Hematopoietic multipotent progenitor cell treated with erythropoietin and hydrocortisone succinate and interleukin-3 and kit ligand, for 6 days (in vitro differentiated cells): ENCODE measurements at regions not wholly inside any gene's neighbourhood (a gene's known extent, or its start where the extent isn't known, plus 50 kb on each side); places are given as distances from the start of the nearest gene placed in this dataset.
"Not testable (repeated sequence)": the region's sequence is repeated elsewhere in the genome, so short reads cannot be mapped to it uniquely, and the experiment has no call there.

Source experiments
- DNase-seq: peaks from one replicate; pipeline ENCODE4 v3.0.0-alpha.2; 2015

DNA sequence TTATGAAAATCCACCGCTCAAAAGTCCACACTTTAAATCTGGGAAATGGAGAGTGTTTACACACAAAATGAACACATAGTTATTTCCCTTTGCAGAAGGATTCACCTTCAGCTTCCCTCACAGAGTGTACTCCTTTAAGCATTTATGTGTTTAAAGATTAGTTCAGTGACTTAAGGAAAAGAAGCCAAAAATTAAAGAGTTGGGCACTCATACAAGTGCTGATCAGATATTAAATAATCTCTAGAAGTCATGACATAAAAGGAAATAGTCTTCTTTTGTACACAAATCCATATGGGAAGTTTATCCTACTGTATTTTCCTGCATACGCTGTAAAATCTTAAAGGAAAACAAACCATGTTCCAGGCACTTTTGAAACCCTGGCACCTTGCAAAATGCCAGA is 174.2 kb downstream of the LNPK start:
- no peak for DNase-seq

DNA sequence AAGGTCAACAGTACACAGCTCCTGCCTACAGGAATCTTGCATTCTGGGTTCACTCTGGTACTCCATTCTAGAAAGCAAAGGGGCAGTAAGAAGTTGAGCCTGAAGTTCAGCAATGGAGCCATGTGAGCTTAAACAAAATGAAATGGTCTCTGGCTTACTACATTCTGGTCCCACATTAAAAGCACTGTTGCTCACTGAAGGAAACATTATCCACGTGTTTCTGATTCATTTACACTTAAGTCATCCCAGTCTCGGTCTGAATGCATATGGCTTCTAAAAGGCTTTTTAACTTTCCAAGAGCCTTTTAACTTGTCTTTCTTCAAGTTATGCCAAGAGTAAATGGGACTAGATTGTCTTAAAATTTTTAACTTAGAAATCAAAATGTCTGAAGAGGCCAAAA is 177.8 kb downstream of the LNPK start:
- DNase-seq = no peak

DNA sequence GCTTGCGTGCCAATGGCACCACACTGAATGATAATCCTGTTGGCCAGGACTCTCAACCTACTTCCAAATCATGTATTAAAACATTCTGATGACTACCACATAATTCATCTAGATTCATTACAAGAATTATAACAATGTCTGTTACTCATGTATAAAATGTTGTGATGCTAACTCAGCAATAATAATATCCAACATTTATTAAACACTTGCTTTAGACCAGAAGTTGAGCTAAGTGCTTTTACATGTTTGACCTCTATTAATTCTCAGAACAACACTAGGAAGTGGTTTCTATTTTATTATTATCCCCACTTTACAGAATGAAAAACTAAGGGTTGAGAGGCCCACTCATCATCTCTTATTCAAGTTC is 178.4 kb downstream of the LNPK start:
- no peak for DNase-seq

DNA sequence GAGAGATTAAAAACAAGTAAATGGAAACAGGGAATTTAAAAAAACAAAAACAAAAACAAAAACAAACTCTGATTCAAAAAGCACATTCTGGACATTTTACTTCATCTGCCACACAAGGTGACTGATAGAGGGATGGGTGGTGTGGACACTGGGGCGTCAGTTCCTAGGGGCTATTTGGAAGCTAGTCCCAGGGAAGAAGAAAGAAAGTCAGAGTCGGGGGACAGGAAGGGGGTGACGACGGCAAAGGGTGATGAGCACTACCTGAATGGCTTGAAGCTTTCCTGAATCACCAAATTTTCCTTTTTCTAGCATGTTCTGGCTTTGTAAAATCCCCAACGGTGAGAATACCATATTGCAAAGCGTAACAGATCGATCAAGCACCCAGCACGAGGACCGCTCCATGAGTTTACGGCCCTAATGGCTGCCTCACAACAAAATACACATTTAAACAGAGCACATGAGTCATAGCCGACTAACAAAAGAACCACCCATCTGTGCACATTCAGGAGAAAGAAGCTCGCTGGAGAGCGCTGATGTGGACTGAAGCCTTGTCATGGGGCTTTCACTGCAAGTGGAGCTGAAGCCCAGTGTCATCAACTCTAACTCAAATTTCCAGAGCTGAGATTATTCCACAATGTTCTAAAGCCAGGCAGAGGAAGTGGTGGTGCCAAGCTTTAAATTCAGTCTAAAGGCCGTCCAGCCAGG is 178.9 kb downstream of the LNPK start:
- DNase-seq = no peak

DNA sequence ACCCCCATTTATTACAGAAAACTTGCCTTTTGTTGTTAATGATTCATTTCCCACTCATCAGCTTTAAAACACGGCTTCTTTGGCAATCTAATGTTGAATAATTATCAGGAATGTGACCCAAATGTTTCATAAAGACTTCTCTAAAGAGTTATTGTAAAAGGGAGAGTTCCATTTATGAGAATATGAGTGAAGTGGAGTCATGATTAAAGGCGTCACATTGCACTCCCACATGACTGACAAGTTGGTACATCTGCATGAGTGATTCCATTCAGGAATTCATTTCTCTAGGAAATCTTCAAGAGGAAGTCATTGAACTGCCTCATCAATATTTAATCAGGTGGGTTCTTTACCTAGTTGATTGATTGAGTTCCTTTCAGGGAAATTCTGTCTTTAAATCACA is 184.8 kb downstream of the LNPK start:
- DNase-seq = no peak

DNA sequence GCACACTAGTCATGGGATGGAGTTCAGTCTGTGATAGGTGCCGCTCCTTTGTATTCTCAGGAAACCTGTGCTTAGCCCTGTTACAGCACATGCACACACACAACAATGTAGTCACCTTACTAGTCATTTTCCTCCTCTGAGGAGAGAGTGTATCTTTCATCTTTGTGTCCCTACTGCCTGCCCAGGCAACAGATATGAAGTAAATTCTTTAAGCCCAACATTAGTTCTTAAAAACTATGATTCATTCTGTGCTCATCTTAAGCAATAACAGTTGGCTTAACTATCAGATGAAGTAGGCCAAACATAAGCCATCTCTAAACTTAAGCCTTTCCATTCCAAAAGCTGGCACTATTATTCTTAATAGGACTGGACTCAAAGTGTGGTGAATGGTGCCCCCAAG is 186.5 kb downstream of the LNPK start:
- DNase-seq = no peak

DNA sequence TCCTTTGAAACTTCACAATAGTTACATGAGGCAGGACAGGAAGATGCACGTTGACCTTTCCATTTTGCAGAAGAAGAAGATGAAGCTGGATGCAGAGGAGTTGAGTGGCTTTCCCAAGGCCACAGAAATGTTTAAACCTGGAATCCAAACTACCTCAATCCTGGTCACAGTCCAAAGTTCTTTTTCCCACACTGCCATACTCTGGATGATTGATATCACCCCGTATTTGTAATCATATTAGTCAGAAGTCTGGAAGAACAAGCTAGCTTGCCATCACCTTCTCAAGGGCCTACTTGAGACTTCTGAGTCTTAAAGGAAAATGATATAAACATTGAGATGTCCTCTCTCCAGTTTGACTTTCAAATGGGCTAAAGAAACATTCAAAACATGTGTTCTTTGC is 190.1 kb downstream of the LNPK start:
- no peak for DNase-seq

DNA sequence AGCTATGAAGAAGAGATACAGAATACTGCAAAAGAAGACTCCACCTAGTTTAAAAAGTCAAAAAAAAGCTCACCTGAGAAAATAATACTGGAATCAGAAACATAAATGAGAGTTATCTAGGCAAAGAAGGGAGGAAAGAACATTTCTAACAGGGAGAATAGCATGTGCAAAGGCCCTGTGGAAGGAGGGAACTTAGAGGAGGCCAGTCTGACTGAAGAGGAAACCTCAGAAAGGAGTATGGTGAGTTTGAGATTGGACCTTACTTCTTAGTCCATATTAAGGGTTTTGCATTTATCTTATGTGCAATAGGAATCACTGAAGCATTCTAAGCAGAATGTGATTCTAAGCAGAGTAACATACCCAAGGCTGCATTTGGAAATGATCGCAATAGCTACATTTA is 193.2 kb downstream of the LNPK start:
- DNase-seq = no peak

DNA sequence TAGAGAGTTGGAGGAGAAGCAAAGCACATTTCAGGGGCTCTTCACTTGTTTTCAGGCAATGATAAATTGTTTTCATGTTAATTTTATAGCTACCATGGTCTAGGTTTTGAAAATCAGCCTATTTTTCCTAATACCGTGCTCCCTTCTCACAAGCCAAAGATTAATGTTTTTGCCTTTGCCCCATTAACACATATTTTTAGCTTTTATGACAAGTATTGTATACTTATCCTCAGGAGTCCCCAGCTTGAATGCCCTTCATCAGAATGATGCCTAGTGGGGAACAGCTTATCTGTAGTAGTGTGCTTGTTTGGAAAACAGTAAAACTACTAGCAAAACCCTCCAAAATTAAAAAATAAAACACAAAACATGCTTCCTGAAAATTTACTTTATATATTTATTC is 194.0 kb downstream of the LNPK start:
- no peak for DNase-seq

DNA sequence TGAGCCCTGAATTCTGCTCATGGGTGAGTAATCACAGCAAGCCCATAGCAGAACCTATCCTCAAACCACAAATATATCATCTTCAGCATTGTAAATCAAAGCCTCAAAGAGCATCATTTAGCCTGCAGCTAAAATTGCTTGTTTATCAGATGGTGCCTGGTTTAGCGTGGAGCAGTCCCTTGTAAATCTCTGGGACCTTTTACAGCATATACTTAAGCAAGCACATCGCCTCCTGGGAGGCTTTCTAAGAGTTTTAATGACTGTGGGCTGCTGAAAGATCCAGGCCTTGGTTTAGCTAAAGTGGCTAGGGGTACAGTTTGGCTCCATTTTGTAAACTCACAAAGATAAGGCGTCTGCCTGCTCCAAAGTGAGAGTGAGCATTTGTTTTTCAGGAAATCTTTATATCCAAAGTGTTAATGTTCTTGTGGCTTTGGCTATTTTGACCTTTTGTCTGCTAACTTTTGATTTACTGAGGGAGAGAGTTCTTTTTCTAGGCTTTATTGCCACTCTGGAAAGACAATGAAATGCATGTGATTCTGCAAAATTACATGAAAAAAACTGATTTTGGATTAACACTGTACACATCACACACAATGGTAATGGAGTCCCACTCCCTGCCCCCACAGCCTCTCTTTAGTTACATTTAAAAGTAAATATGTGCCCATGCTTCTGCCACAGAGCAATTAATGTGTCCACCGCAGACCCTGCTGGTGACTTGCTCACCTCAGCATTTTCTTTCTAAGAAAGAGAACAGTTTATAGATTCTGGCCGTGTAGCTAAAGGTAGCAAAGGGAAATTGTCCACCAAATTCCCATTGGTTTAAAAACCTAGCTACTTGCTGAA is 194.8 kb downstream of the LNPK start:
- DNase-seq = no peak

DNA sequence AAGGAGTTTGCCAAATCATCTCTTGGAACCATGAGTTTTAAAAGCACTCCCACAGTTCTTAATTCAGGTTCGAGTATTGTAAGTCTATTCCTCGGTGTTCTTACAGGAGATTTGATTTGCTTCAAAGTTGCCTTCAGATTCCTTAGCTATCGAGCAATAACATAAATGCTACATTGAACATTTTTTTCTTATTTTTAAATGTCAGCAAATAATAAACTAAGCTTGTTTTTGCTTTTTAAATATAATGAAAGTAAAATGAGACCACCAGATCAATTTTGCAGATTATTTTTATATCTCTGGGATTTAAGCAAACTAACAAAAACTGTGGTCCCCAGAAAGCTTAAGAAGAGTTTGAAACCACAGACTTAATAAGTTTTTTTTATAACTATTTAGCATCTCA is 195.5 kb downstream of the LNPK start:
- no peak for DNase-seq

DNA sequence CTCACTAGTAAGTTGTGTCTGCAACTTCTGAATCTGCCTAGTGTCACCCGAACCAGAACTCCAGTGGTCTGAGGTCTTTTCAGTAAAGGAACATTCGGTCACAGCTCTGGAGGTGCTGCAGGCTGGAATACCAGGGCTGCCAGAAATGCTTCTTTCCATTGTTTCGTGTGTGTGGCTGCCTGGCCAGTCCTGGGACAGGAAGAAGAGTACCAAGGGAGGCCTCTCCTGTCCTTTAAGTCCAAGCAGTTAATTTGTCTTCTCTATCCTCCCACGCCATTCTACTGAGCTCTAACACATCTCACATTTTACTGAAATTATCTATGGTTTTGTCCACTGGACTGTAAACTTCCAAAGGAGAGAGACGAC is 196.0 kb downstream of the LNPK start:
- no peak for DNase-seq

DNA sequence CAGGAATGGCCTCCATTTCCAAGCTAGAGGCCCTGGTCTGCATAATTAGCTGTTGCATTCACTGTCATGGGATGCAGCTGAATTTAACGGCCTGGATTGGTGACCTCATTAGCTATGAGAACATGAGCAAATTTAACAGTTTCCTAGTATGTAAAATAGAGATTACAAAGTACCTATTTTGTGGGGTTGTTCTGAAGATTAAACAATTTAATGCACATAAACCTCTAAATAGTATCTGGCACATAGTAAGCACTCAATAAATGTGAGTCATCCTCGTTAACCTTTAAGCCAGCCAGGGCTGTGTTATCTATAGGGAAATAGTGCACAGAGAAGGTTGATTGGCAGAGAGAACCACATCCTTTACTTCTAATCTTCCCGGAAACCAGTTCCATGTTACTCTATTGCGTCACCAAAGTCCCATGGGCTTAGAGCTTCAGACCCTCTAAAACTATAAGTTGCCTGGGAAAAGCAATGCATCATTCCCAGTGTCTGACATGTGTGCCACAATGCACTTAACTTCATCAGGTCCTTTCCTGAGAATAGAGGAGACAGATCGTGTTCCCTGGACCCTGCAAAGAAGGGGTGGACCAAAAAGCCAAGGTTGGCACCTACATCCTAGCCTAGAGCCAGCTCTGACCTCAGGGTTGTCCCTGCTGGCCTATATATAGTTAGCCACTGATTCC is 196.5 kb downstream of the LNPK start:
- no peak for DNase-seq

DNA sequence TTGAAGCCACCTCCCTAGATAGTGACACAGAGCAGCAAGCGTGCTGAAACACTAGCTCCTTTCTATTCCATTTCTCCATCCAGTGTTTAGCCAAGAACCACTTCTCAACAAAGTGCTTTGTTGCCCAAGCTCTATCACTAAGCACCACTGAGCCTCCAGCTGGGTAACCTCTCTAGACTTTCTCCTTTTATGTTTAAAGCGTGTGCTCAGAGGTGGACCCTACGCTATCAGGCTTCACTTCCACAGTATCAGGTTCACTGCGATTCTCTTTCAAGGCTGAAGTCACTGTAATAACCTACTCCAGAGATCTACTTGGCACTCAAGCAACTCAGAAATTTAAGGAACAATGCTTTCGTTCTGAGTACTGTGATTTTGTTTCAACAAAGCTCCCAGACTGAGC is 197.9 kb downstream of the LNPK start:
- DNase-seq = no peak

DNA sequence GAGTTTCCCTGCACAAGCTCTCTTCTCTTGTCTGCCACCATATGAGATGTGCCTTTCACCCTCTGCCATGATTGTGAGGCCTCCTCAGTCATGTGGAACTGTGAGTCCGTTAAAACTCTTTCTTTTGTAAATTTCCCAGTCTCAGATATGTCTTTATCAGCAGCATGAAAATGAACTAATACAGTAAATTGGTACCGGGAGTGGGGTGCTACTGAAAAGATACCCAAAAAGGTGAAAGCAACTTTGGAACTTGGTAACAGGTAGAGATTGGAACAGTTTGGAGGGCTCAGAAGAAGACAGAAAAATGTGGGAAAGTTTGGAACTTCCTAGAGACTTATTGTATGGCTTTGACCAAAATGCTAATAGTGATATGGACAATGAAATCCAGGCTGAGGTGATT is 205.6 kb downstream of the LNPK start:
- DNase-seq = not testable (repeated sequence)

DNA sequence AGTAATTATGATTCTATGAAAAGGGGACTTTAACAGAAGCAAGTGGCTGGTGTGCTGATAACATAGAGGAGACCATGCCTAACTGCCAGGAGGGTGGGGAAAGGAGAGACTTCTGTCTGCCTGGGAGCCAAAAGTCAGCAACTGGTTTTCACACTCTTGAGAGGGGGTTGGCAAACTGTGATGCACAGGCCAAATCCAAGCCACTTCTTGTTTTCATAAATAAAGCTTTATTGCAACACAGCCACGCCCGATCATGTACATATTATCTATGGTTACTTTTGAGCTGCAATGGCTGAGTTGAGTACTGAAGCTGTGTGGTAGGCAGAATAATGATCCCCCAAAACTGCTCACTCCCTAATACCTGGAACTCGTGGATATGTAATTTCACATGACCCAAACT is 208.4 kb downstream of the LNPK start:
- DNase-seq = no peak

DNA sequence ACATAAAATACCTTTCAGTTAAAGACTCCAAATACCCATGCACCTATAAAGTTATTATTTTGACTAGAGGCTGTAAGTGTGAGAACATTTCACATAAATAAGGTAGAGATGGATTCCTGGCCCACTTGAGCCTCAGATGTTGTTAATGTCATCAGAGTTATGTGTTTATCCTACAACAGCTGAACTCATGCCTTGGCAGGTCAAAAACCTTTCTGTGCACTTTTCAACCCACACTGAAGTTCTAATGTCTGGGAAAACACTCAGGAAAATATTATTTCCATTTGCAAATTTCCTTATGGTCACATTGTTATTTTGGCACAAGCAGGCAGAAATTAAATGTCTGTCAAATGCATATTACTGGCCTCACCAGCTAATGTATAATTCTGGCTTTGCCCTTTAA is 209.2 kb downstream of the LNPK start:
- DNase-seq = no peak

DNA sequence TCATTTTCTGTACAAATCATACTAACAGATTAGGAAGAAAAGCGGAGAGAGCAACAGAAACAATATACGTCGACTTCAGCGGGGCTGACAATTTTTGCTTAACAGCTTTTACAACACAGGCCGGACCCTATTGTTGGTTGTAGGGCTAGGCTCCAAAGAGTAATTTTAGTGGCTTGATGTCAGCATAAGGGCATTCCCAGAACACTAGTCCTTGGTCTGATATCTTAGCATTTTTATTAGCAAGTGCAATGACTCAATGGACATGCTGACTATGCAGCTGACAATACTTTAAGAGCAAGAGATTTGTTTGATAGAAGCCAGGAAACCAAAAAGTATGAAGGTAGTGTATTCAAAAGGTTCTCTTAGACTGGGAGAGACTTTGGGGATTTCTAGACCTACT is 209.9 kb downstream of the LNPK start:
- DNase-seq = no peak

DNA sequence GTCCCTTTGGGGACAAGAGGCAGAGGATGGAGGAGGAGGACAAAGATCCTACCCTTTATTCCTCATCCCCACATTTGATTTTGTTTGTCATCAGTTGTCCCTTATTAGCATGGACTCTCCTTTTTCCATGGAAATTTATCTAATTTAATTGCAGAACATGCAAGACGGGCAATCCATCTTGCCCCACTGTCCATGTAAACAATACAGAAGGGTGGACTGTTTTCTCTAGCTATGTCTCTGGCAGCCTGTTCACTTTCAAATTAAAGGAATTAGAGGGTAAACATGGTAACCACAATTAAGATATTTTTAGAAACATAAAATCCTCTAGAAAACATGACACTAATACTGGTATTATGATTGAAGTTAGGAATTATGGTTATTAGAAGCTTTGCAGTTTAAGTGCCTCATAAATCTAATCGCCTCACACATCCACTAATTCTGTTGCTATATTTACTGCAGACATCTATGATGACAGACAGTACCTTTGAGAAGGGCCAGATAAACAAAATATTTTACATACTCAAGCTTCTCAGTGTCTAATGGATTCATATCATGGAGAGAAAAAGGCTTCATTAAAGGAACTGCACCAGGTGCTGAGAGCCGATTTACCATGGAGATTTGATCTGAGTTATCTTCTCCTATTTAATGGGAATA is 215.5 kb downstream of the LNPK start:
- no peak for DNase-seq

DNA sequence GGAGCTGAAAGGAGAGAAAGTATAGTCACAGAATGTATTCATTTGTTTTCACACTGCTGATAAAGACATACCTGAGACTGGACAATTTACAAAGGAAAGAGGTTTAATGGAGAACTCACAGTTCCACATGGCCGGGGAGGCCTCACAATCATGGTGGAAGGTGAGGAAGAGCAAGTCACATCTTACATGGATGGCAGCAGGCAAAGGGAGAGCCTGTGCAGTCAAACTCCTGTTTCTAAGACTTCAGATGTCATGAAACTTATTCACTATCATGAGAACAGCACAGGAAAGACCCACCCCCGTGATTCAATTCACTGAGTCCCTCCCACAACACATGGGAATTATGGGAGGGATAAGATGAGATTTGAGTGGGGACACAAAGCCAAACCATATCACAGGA is 224.7 kb downstream of the LNPK start:
- not testable (repeated sequence) for DNase-seq

DNA sequence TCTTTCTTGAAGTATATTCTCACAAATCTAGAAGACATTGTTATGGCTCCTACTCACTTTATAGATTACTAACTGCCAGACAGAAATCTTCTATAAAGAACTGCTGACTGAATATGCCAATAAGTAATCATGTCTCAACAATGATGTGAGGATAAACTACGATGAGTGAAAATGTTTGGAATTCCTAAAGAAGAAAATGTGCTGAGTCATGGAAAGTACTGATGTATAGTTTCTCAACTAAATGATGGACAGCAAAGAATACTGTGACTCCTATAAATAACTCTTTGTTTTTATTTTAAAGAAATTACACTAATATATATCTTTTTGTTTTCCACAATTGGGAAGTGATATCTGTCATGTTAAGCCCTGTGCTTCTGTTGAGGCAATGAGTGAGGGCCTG is 232.9 kb downstream of the LNPK start:
- DNase-seq = no peak

DNA sequence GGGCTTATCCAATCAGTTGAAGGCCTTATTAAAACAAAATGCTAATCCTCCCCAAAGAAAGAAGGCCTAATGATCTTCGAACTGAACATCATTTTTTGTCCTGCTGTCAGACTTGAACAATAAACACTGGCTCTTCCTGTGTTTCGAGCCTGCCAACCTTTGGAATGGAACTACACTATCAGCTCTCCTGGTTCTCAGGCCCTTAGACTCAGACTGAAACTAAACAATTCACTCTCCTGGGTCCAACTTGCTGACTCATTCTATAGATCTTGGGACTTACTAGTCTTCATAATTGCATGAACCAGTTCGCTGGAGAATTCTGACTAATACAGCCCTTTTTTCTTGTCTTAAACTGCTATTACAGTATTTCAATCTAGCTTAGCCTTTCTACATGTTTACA is 235.2 kb downstream of the LNPK start:
- DNase-seq = no peak

DNA sequence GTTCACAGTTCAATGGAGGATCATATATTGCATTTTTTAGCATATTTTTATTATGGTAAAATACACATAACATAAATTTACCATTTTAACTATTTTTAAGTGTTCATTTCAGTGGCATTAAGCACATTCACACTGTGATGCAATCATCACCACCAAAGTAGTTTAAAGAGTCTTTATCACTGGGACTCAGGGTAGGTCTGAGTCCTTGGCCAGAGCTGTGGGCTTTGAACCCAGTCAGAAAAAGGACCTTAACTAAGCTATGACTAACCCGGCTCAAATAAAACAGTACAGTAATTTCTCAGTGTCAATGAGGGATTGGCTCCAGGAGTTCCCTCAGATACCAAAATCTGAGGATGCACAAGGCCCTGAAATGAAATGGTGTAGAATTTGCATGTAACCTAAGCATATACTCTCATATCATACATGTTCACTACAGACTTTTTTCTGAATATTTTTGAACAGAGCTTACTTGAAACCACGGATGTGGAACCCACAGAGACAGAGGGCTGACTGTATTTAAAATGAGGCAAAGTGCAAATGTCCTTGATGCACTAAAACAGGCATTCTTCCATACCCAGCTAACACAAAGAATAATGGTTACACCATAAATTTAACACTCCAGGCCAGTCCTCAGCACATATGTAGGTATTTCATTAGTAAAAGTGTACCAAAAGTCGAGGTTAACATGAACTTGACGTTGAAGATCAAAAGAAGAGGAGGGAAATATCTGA is 246.2 kb downstream of the LNPK start:
- DNase-seq = no peak
